SIG-M5 treated with dmso at 0.1 percent for 504 hours (cell line): ENCODE measurements at regions not wholly inside any gene's neighbourhood (a gene's known extent, or its start where the extent isn't known, plus 50 kb on each side); places are given as distances from the start of the nearest gene placed in this dataset.
"Not testable (repeated sequence)": the region's sequence is repeated elsewhere in the genome, so short reads cannot be mapped to it uniquely, and the experiment has no call there.

Source experiments
- DNase-seq: peaks from one replicate; lab custom pipeline; 2025; ENCODE audit not compliant: unreplicated experiment; lab: John Stamatoyannopoulos, UW

- DNase-seq, result no peak
Observed at GRCh38 chr22:47879346-47879745, 1116.9 kb downstream of the TBC1D22A start.

- peak; percentile 3 for DNase-seq
Observed at GRCh38 chr22:47878460-47878859, 1116.0 kb downstream of the TBC1D22A start.

GRCh38 chr22:47872761-47873535 is 1110.5 kb downstream of the TBC1D22A start:
- DNase-seq, result no peak

- DNase-seq, result no peak
Observed at GRCh38 chr22:47865626-47866025, 1103.2 kb downstream of the TBC1D22A start.

- DNase-seq, result no peak
Observed at GRCh38 chr22:47862394-47862793, 1099.9 kb downstream of the TBC1D22A start.

- DNase-seq, result not testable (repeated sequence)
Observed at GRCh38 chr22:47860907-47861306, 1098.5 kb downstream of the TBC1D22A start.

GRCh38 chr22:47859881-47860525 is 1097.6 kb downstream of the TBC1D22A start:
- DNase-seq, result no peak

- no peak for DNase-seq
Observed at GRCh38 chr22:47858773-47859306, 1096.4 kb downstream of the TBC1D22A start.

GRCh38 chr22:47854680-47855079 is 1092.2 kb downstream of the TBC1D22A start:
- no peak for DNase-seq

GRCh38 chr22:47854251-47854650 is 1091.8 kb downstream of the TBC1D22A start:
- no peak for DNase-seq

GRCh38 chr22:47853750-47854149 is 1091.3 kb downstream of the TBC1D22A start:
- DNase-seq, result no peak

GRCh38 chr22:47851586-47851985 is 1089.1 kb downstream of the TBC1D22A start:
- DNase-seq, result no peak

- no peak for DNase-seq
Observed at GRCh38 chr22:47850644-47851151, 1088.2 kb downstream of the TBC1D22A start.

GRCh38 chr22:47849576-47849975 is 1087.1 kb downstream of the TBC1D22A start:
- DNase-seq, result no peak

- DNase-seq, result no peak
Observed at GRCh38 chr22:47848184-47848920, 1085.9 kb downstream of the TBC1D22A start.

- DNase-seq, result no peak
Observed at GRCh38 chr22:47847131-47847890, 1084.9 kb downstream of the TBC1D22A start.

- no peak for DNase-seq
Observed at GRCh38 chr22:47846206-47846605, 1083.8 kb downstream of the TBC1D22A start.

GRCh38 chr22:47842119-47842518 is 1079.7 kb downstream of the TBC1D22A start:
- DNase-seq, result no peak

- DNase-seq, result no peak
Observed at GRCh38 chr22:47841156-47841555, 1078.7 kb downstream of the TBC1D22A start.

GRCh38 chr22:47839595-47840227 is 1077.3 kb downstream of the TBC1D22A start:
- no peak for DNase-seq
